SK-N-SH (cell line): ENCODE measurements at regions not wholly inside any gene's neighbourhood (a gene's known extent, or its start where the extent isn't known, plus 50 kb on each side); places are given as distances from the start of the nearest gene placed in this dataset.

Experiments
- EP300 ChIP-seq, 2 experiments: IDR thresholded peaks; 2 replicates each; pipeline versions ENCODE4 v1.4.0 to v1.6.1; 2012; ENCODE audit warnings: borderline replicate concordance in 1 of 2, low read depth in 1 of 2, low read length in 1 of 2
- JUND ChIP-seq: IDR thresholded peaks from 2 replicates; pipeline ENCODE4 v1.4.0; 2012
- POLR2AphosphoS5 ChIP-seq: IDR thresholded peaks from 2 replicates; pipeline ENCODE4 v1.6.1; 2012; ENCODE audit warnings: low read depth, low read length
- RAD21 ChIP-seq: IDR thresholded peaks from 2 replicates; pipeline ENCODE4 v1.6.1; 2012; ENCODE audit warnings: mild to moderate bottlenecking, low read length
- RXRA ChIP-seq: IDR thresholded peaks from 2 replicates; pipeline ENCODE4 v1.4.0; 2012; ENCODE audit warnings: low read depth, mild to moderate bottlenecking, borderline replicate concordance
- SMC3 ChIP-seq: IDR thresholded peaks from 2 replicates; pipeline ENCODE4 v1.6.1; 2012; ENCODE audit warnings: low read depth, low read length, improper control_type of control experiment
- TAF1 ChIP-seq: IDR thresholded peaks from 2 replicates; pipeline ENCODE4 v1.6.1; 2012; ENCODE audit warnings: low read depth, mild to moderate bottlenecking, low read length, moderate library complexity, borderline replicate concordance
- USF2 ChIP-seq: fragments of 150-350 bp; IDR thresholded peaks from 2 replicates; pipeline ENCODE4 v1.6.1; 2017; ENCODE audit warnings: antibody characterized with exemption, low read length, low read depth, borderline replicate concordance
- TF ChIP-seq, protein P1 (sequence below): fragments of 200-600 bp; sonication (generic); IDR thresholded peaks from 2 replicates; pipeline ENCODE4 v1.6.1; 2017; ENCODE audit warnings: antibody characterized with exemption, mild to moderate bottlenecking, moderate library complexity

- TF ChIP-seq, protein P1, sequence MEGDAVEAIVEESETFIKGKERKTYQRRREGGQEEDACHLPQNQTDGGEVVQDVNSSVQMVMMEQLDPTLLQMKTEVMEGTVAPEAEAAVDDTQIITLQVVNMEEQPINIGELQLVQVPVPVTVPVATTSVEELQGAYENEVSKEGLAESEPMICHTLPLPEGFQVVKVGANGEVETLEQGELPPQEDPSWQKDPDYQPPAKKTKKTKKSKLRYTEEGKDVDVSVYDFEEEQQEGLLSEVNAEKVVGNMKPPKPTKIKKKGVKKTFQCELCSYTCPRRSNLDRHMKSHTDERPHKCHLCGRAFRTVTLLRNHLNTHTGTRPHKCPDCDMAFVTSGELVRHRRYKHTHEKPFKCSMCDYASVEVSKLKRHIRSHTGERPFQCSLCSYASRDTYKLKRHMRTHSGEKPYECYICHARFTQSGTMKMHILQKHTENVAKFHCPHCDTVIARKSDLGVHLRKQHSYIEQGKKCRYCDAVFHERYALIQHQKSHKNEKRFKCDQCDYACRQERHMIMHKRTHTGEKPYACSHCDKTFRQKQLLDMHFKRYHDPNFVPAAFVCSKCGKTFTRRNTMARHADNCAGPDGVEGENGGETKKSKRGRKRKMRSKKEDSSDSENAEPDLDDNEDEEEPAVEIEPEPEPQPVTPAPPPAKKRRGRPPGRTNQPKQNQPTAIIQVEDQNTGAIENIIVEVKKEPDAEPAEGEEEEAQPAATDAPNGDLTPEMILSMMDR = no peak
- no peak for TF ChIP-seq EP300 (IDR thresholded peaks at IDR 0.05; ENCODE audit: borderline replicate concordance in 1 of 2, low read depth in 1 of 2, low read length in 1 of 2)
- TF ChIP-seq TAF1 = no peak
- TF ChIP-seq SMC3 = no peak
- no peak for TF ChIP-seq RAD21
- TF ChIP-seq POLR2AphosphoS5 = no peak
- no peak for TF ChIP-seq USF2
- no peak for TF ChIP-seq RXRA
- TF ChIP-seq JUND = no peak
Observed at GRCh38 chr16:64412578-64413280, 709.1 kb downstream of the CDH11 start.
